B cell (primary cell): ENCODE measurements at regions not wholly inside any gene's neighbourhood (a gene's known extent, or its start where the extent isn't known, plus 50 kb on each side); places are given as distances from the start of the nearest gene placed in this dataset.

Experiments used
- EZH2 ChIP-seq: IDR thresholded peaks from 2 replicates; pipeline ENCODE4 v1.6.1; 2012; ENCODE audit warnings: borderline replicate concordance, low read depth, mild to moderate bottlenecking, moderate library complexity, low read length; ENCODE audit not compliant: insufficient read depth, poor library complexity, severe bottlenecking
- TF ChIP-seq, protein P1 (sequence below): fragments of 200-600 bp; IDR thresholded peaks from one replicate; pipeline ENCODE4 v1.8.0; 2022; ENCODE audit warnings: antibody characterized with exemption, mild to moderate bottlenecking

- TF ChIP-seq, protein P1, sequence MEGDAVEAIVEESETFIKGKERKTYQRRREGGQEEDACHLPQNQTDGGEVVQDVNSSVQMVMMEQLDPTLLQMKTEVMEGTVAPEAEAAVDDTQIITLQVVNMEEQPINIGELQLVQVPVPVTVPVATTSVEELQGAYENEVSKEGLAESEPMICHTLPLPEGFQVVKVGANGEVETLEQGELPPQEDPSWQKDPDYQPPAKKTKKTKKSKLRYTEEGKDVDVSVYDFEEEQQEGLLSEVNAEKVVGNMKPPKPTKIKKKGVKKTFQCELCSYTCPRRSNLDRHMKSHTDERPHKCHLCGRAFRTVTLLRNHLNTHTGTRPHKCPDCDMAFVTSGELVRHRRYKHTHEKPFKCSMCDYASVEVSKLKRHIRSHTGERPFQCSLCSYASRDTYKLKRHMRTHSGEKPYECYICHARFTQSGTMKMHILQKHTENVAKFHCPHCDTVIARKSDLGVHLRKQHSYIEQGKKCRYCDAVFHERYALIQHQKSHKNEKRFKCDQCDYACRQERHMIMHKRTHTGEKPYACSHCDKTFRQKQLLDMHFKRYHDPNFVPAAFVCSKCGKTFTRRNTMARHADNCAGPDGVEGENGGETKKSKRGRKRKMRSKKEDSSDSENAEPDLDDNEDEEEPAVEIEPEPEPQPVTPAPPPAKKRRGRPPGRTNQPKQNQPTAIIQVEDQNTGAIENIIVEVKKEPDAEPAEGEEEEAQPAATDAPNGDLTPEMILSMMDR: no peak
- no peak for TF ChIP-seq EZH2
Measured at GRCh38 chr6:126481319-126481718, 141.4 kb downstream of the CENPW start.
